Endothelial cell (in vitro differentiated cells): ENCODE measurements at regions not wholly inside any gene's neighbourhood (a gene's known extent, or its start where the extent isn't known, plus 50 kb on each side); places are given as distances from the start of the nearest gene placed in this dataset.
A peak's percentile ranks its signal among the peaks of the same experiment; 100 is the strongest.

ENCODE experiments used
- DNase-seq: peaks from one replicate; pipeline ENCODE4 v3.0.0; 2021; ENCODE audit warnings: low spot score
- H3K27ac Mint-ChIP-seq: one replicate; pipeline ENCODE4 v1.8.0; 2021; ENCODE audit warnings: mixed read lengths, inconsistent platforms; ENCODE audit not compliant: unreplicated experiment
- H3K27me3 Mint-ChIP-seq: one replicate; pipeline ENCODE4 v1.8.0; 2021; ENCODE audit warnings: mild to moderate bottlenecking, moderate library complexity, mixed read lengths, inconsistent platforms; ENCODE audit not compliant: unreplicated experiment
- H3K36me3 Mint-ChIP-seq: one replicate; pipeline ENCODE4 v1.8.0; 2021; ENCODE audit warnings: mild to moderate bottlenecking, low read depth, mixed read lengths, inconsistent platforms; ENCODE audit not compliant: unreplicated experiment
- H3K4me1 Mint-ChIP-seq: one replicate; pipeline ENCODE4 v1.8.0; 2021; ENCODE audit warnings: mild to moderate bottlenecking, mixed read lengths, inconsistent platforms; ENCODE audit not compliant: unreplicated experiment
- H3K4me3 Mint-ChIP-seq: one replicate; pipeline ENCODE4 v1.8.0; 2021; ENCODE audit warnings: mild to moderate bottlenecking, mixed read lengths, inconsistent platforms; ENCODE audit not compliant: unreplicated experiment
- H3K9me3 Mint-ChIP-seq: one replicate; pipeline ENCODE4 v1.8.0; 2021; ENCODE audit warnings: mixed read lengths, inconsistent platforms; ENCODE audit not compliant: unreplicated experiment
- CTCF ChIP-seq: fragments of 200-600 bp; sonication (generic); IDR thresholded peaks from one replicate; pipeline ENCODE4 v1.5.0; 2021; ENCODE audit warnings: antibody characterized with exemption; ENCODE audit not compliant: unreplicated experiment

GRCh38 chr17:83151056-83151441 lies 71.6 kb downstream of the METRNL start:
- H3K27ac Mint-ChIP-seq: no peak overlapping the region
- no peak for TF ChIP-seq CTCF
- no peak overlapping the region for H3K4me3 Mint-ChIP-seq
- H3K9me3 Mint-ChIP-seq: no peaks in the 10 kb centered on the region
- DNase-seq: no peak
- H3K36me3 Mint-ChIP-seq: no peaks in the 10 kb centered on the region
- H3K4me1 Mint-ChIP-seq: no peaks in the 10 kb centered on the region
- peaks cover 12% of the 10 kb centered on the region for H3K27me3 Mint-ChIP-seq

- Mint-ChIP-seq H3K36me3 (no peaks in the 10 kb centered on the region), H3K4me1 (no peaks in the 10 kb centered on the region), H3K27ac (peak overlapping the region; percentile 46), H3K9me3 (no peaks in the 10 kb centered on the region), H3K27me3 (peaks cover 12% of the 10 kb centered on the region), H3K4me3 (no peak overlapping the region)
- no peak for TF ChIP-seq CTCF
- DNase-seq: no peak
These were observed 72.2 kb downstream of the METRNL start for GRCh38 chr17:83151442-83152226.

GRCh38 chr17:83152227-83152744 lies 72.9 kb downstream of the METRNL start:
- Mint-ChIP-seq H3K36me3 (no peaks in the 10 kb centered on the region), H3K9me3 (no peaks in the 10 kb centered on the region), H3K4me1 (no peaks in the 10 kb centered on the region), H3K27me3 (peaks cover 12% of the 10 kb centered on the region), H3K4me3 (no peak overlapping the region), H3K27ac (no peak overlapping the region)
- DNase-seq: no peak
- no peak for TF ChIP-seq CTCF

GRCh38 chr17:83152745-83153611 lies 73.6 kb downstream of the METRNL start:
- peaks cover 12% of the 10 kb centered on the region for H3K27me3 Mint-ChIP-seq
- TF ChIP-seq CTCF: no peak
- no peak overlapping the region for H3K27ac Mint-ChIP-seq
- no peaks in the 10 kb centered on the region for H3K4me1 Mint-ChIP-seq
- H3K9me3 Mint-ChIP-seq: no peaks in the 10 kb centered on the region
- H3K36me3 Mint-ChIP-seq: no peaks in the 10 kb centered on the region
- no peak for DNase-seq
- H3K4me3 Mint-ChIP-seq: no peak overlapping the region
